WI38 (cell line): ENCODE measurements at regions not wholly inside any gene's neighbourhood (a gene's known extent, or its start where the extent isn't known, plus 50 kb on each side); places are given as distances from the start of the nearest gene placed in this dataset.

ENCODE experiments used
- H3K4me3 ChIP-seq: 2 replicates; pipeline ENCODE4 v1.5.1; 2011; ENCODE audit warnings: low read depth, mild to moderate bottlenecking, control low read depth, low read length
- TF ChIP-seq, protein P1 (sequence below): IDR thresholded peaks from 2 replicates; pipeline ENCODE4 v1.5.1; 2012; ENCODE audit warnings: low read depth, mild to moderate bottlenecking, control low read depth, low read length

- TF ChIP-seq, protein P1, sequence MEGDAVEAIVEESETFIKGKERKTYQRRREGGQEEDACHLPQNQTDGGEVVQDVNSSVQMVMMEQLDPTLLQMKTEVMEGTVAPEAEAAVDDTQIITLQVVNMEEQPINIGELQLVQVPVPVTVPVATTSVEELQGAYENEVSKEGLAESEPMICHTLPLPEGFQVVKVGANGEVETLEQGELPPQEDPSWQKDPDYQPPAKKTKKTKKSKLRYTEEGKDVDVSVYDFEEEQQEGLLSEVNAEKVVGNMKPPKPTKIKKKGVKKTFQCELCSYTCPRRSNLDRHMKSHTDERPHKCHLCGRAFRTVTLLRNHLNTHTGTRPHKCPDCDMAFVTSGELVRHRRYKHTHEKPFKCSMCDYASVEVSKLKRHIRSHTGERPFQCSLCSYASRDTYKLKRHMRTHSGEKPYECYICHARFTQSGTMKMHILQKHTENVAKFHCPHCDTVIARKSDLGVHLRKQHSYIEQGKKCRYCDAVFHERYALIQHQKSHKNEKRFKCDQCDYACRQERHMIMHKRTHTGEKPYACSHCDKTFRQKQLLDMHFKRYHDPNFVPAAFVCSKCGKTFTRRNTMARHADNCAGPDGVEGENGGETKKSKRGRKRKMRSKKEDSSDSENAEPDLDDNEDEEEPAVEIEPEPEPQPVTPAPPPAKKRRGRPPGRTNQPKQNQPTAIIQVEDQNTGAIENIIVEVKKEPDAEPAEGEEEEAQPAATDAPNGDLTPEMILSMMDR, result no peak
- no peak overlapping the region for H3K4me3 ChIP-seq
Measured at GRCh38 chr2:145020139-145020538, 500.2 kb upstream of the ZEB2 start.

DNA sequence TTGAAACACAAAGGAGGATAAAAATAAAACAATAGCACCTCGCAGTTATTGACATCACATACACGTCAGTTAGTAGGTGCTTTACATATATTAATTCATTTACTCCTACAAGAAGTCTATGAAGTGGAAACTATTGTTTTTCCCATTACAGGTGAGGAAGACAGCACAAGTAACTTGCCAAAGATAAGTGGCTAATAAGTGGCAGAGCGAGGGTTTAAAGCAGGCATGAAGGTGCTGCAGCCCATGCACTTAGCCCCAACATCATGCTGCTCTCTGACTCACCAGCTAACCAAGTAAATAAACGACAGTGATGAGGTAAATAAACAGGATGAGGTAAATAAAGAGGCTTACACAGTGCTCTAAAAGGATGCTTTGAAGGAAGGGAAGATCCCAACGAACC, 498.6 kb upstream of the ZEB2 start:
- no peak overlapping the region for H3K4me3 ChIP-seq
- TF ChIP-seq, protein P1, result no peak

DNA sequence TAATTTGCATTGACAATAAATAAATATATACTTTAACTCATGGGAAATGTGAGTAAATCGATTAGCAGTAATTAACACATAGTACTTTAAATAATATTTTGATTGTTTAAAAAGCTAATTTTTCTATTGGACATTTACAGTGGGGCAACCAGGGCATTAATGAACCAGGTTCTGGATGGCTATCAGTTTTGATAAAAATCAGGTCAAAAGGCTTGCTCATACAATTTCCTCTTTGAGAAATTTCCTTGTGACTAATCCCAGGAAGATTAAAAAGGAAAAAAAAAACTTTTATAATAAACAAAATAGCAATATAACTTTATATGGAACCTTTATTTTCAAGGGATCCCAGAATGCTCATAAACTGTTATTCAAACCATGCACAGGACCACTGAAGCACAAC, 497.2 kb upstream of the ZEB2 start:
- TF ChIP-seq, protein P1, result no peak
- H3K4me3 ChIP-seq, result no peak overlapping the region

DNA sequence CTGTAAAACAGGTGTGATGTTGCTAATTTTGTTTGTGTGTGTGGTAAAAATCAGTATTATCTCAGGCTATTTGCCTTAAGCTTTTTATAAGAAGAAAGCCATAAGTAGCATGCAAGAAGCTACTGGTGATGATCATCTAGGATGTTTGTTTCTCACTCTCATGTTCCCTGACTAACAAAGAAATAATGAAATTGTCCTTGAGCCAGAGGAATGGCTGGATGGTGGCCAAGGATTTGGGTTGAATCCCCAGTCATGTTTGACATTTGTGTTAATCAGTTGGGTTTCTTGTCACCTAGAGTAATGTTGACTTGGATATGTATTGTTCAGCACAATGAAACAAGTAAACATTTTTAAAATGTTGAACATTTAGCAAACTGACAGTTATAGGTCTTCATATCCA, 496.8 kb upstream of the ZEB2 start:
- no peak overlapping the region for H3K4me3 ChIP-seq
- TF ChIP-seq, protein P1, result no peak

DNA sequence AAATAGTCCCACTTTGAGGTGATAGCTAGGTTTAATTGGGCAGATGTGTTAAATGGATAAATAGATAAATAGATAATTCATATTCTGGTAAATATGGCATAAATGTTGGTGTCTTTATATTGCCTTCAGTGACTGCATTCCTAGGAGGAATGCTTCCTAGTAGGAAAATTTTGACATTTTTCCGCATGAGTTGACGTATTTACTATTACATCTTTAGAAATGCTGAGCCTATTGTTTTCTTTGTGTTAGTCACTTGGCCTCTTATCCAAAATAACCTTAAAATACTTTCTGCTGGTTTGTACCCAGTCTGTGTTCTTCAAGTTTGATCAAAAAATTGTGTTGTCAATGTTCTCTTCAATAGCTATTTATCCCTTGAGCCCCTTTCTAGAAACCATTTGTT, 495.6 kb upstream of the ZEB2 start:
- H3K4me3 ChIP-seq, result no peak overlapping the region
- TF ChIP-seq, protein P1, result no peak

DNA sequence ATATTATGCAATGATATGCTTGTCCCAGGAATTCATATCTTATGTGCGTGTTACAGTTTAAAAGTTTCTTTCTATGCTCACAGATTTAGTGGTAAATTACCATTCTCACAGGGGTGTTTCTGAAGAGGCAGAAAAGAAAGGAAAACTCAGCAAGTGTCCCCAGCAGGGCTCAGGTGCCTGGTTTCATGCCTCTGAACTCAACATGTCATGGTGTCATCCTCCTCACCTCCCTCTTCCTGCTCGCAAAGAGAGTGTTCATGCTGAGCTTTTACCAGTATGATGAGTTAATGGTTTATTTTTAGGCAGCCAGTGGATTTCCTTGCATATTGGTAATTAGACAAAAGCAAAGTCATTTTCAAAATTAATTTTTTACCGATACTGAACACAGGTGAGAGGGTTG, 492.9 kb upstream of the ZEB2 start:
- no peak overlapping the region for H3K4me3 ChIP-seq
- TF ChIP-seq, protein P1, result no peak

DNA sequence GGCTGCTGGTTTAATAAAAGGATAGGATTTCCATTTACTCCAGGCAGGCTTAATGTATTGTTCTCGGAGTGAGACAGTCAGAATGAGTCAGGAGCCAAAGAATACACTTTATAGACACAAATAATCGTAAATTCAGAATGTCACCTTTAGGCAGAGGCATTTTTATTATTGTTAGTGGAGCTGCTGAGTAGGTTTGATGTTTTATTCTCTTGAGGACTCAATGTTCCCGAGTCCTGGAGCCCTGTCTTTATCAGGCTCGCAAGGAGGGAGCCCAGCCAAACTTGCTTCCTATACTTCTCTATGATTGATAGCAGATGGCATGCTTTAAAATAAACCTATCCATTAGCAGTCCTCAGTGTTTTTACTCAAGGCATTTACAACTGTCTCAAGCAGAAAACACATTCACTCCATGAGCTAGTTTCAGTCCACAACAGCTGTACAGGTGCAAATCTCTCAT, 492.3 kb upstream of the ZEB2 start:
- H3K4me3 ChIP-seq, result no peak overlapping the region
- TF ChIP-seq, protein P1, result no peak
